ENCODE measurements at regions not wholly inside any gene's neighbourhood (a gene's known extent, or its start where the extent isn't known, plus 50 kb on each side); places are given as distances from the start of the nearest gene placed in this dataset.

GRCh38 chr21:14900611-14901010 is 164.2 kb downstream of the NRIP1 start:
- no peak for TF ChIP-seq ZNF335 (tag by site-specific recombination; conservative IDR thresholded peaks at IDR 0.05)
- TF ChIP-seq CTCF (tag by site-specific recombination; IDR thresholded peaks at IDR 0.05): no peak
- no peak for TF ChIP-seq ZNF114 (tag by site-specific recombination; IDR thresholded peaks at IDR 0.05)
- no peak for TF ChIP-seq ZNF621 (tag by site-specific recombination; IDR thresholded peaks at IDR 0.05)
- TF ChIP-seq ZNF274 (IDR thresholded peaks at IDR 0.05; ENCODE audit: low read length): no peak
- no peak for TF ChIP-seq ZNF274 (tag by site-specific recombination; IDR thresholded peaks at IDR 0.05; ENCODE audit: borderline replicate concordance)
- TF ChIP-seq REST (tag by site-specific recombination; IDR thresholded peaks at IDR 0.05): no peak
- no peak for TF ChIP-seq ZNF777 (tag by site-specific recombination; IDR thresholded peaks at IDR 0.05; ENCODE audit: borderline replicate concordance)
- no peak for TF ChIP-seq ZNF580 (tag by site-specific recombination; IDR thresholded peaks at IDR 0.05)
- no peak for TF ChIP-seq ZNF629 (tag by site-specific recombination; IDR thresholded peaks at IDR 0.05)
- no peak for TF ChIP-seq ZNF449 (tag by site-specific recombination; IDR thresholded peaks at IDR 0.05)
- no peak for TF ChIP-seq ZNF791 (tag by site-specific recombination; IDR thresholded peaks at IDR 0.05)
- TF ChIP-seq ZBTB10 (tag by site-specific recombination; IDR thresholded peaks at IDR 0.05): no peak
- TF ChIP-seq ZNF626 (tag by site-specific recombination; IDR thresholded peaks at IDR 0.05): no peak
